IMR-90 (cell line): ENCODE measurements at regions not wholly inside any gene's neighbourhood (a gene's known extent, or its start where the extent isn't known, plus 50 kb on each side); places are given as distances from the start of the nearest gene placed in this dataset.

Source experiments
- BHLHE40 ChIP-seq: fragments of 150-350 bp; IDR thresholded peaks from 2 replicates; pipeline ENCODE4 v1.6.1; 2016; ENCODE audit warnings: mild to moderate bottlenecking, low read depth, low read length
- CEBPB ChIP-seq: IDR thresholded peaks from 2 replicates; pipeline ENCODE4 v1.6.1; 2012; ENCODE audit warnings: low read depth, low read length, improper control_type of control experiment
- FOS ChIP-seq: fragments of 150-350 bp; IDR thresholded peaks from 2 replicates; pipeline ENCODE4 v1.6.1; 2016; ENCODE audit warnings: low read depth, low read length
- MAFK ChIP-seq: IDR thresholded peaks from 2 replicates; pipeline ENCODE4 v1.6.1; 2012; ENCODE audit warnings: low read depth, low read length, improper control_type of control experiment
- MXI1 ChIP-seq: IDR thresholded peaks from 2 replicates; pipeline ENCODE4 v1.6.1; 2012; ENCODE audit warnings: low read depth, mild to moderate bottlenecking, low read length, moderate library complexity, borderline replicate concordance
- POLR2A ChIP-seq: IDR thresholded peaks from 2 replicates; pipeline ENCODE4 v1.6.1; 2012; ENCODE audit warnings: mild to moderate bottlenecking, low read depth, low read length
- RAD21 ChIP-seq: IDR thresholded peaks from 2 replicates; pipeline ENCODE4 v1.6.1; 2012; ENCODE audit warnings: low read length, improper control_type of control experiment
- RCOR1 ChIP-seq: IDR thresholded peaks from 2 replicates; pipeline ENCODE4 v1.6.1; 2012; ENCODE audit warnings: mild to moderate bottlenecking, low read length, improper control_type of control experiment; ENCODE audit not compliant: insufficient replicate concordance
- RFX5 ChIP-seq: IDR thresholded peaks from 2 replicates; pipeline ENCODE4 v1.8.0; 2012; ENCODE audit warnings: low read depth, mild to moderate bottlenecking, low read length, moderate library complexity
- SMC3 ChIP-seq: fragments of 150-350 bp; IDR thresholded peaks from 2 replicates; pipeline ENCODE4 v1.6.1; 2016; ENCODE audit warnings: low read depth, mild to moderate bottlenecking, antibody characterized with exemption, low read length, moderate library complexity
- TF ChIP-seq, protein P1 (sequence below): conservative IDR thresholded peaks from 2 replicates; pipeline ENCODE4 v1.5.1; 2012; ENCODE audit warnings: mild to moderate bottlenecking, low read depth, low read length, improper control_type of control experiment
- TF ChIP-seq, protein P2 (sequence below): fragments of 150-350 bp; IDR thresholded peaks from 2 replicates; pipeline ENCODE4 v1.6.1; 2017; ENCODE audit warnings: mild to moderate bottlenecking, antibody characterized with exemption, low read length, low read depth

DNA sequence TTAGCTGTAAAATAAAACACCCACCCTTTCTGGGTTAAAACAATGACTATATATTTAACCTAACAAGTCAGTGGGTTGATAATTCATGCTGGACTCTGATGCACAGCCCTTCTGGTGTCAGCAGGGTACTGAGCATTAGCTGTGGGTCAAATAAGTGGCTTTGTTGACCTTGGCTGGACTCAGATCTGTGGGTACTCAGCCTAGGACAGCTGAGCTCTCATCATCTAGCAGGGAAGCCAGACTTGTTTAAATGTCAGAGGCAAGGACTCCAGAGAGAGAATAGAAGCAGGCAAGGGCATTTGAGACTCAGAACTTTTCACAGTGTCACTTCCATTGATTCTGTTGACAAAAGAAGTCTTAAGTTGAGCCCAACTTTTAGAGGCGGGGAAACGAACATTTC is 1063.8 kb upstream of the CDH8 start:
- TF ChIP-seq, protein P1, sequence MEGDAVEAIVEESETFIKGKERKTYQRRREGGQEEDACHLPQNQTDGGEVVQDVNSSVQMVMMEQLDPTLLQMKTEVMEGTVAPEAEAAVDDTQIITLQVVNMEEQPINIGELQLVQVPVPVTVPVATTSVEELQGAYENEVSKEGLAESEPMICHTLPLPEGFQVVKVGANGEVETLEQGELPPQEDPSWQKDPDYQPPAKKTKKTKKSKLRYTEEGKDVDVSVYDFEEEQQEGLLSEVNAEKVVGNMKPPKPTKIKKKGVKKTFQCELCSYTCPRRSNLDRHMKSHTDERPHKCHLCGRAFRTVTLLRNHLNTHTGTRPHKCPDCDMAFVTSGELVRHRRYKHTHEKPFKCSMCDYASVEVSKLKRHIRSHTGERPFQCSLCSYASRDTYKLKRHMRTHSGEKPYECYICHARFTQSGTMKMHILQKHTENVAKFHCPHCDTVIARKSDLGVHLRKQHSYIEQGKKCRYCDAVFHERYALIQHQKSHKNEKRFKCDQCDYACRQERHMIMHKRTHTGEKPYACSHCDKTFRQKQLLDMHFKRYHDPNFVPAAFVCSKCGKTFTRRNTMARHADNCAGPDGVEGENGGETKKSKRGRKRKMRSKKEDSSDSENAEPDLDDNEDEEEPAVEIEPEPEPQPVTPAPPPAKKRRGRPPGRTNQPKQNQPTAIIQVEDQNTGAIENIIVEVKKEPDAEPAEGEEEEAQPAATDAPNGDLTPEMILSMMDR, result no peak
- TF ChIP-seq MXI1 (no peak), RFX5 (no peak), POLR2A (no peak), SMC3 (no peak), RCOR1 (no peak), MAFK (no peak), CEBPB (no peak), FOS (no peak), RAD21 (no peak), BHLHE40 (no peak)
- TF ChIP-seq, protein P2, sequence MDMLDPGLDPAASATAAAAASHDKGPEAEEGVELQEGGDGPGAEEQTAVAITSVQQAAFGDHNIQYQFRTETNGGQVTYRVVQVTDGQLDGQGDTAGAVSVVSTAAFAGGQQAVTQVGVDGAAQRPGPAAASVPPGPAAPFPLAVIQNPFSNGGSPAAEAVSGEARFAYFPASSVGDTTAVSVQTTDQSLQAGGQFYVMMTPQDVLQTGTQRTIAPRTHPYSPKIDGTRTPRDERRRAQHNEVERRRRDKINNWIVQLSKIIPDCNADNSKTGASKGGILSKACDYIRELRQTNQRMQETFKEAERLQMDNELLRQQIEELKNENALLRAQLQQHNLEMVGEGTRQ, result no peak
